ENCODE measurements at regions not wholly inside any gene's neighbourhood (a gene's known extent, or its start where the extent isn't known, plus 50 kb on each side); places are given as distances from the start of the nearest gene placed in this dataset.
A peak's percentile ranks its signal among the peaks of the same experiment; 100 is the strongest.

GRCh38 chr13:29713839-29714238, 118.4 kb upstream of the SLC7A1 start:
- intact Hi-C loops (cut with micrococcal nuclease): no loop called here
- Mint-ChIP-seq H3K27ac (no peak overlapping the region), H3K27me3 (ENCODE audit: low read depth) (peaks cover 16% of the 10 kb centered on the region), H3K4me3 (ENCODE audit: low read depth) (no peak overlapping the region), H3K9me3 (no peaks in the 10 kb centered on the region), H3K36me3 (ENCODE audit: low read depth) (no peaks in the 10 kb centered on the region), H3K4me1 (ENCODE audit: low read depth) (peaks cover 9% of the 10 kb centered on the region)
- no peak for DNase-seq (ENCODE audit: low spot score)

- Mint-ChIP-seq H3K27ac (no peak overlapping the region), H3K4me3 (ENCODE audit: low read depth) (no peak overlapping the region), H3K4me1 (ENCODE audit: low read depth) (peaks cover 6% of the 10 kb centered on the region), H3K9me3 (no peaks in the 10 kb centered on the region), H3K36me3 (ENCODE audit: low read depth) (no peaks in the 10 kb centered on the region), H3K27me3 (ENCODE audit: low read depth) (peaks cover 13% of the 10 kb centered on the region)
- no peak for DNase-seq (ENCODE audit: low spot score)
- intact Hi-C loops (cut with micrococcal nuclease): no loop called here
Observed at GRCh38 chr13:29711776-29712175, 116.3 kb upstream of the SLC7A1 start.

- Mint-ChIP-seq H3K27me3 (ENCODE audit: low read depth) (peaks cover 13% of the 10 kb centered on the region), H3K36me3 (ENCODE audit: low read depth) (no peaks in the 10 kb centered on the region), H3K4me3 (ENCODE audit: low read depth) (no peak overlapping the region), H3K9me3 (no peaks in the 10 kb centered on the region), H3K4me1 (ENCODE audit: low read depth) (no peaks in the 10 kb centered on the region), H3K27ac (no peak overlapping the region)
- DNase-seq (ENCODE audit: low spot score): no peak
- intact Hi-C loops (cut with micrococcal nuclease): no loop called here
Observed at GRCh38 chr13:29710511-29710910, 115.0 kb upstream of the SLC7A1 start.

GRCh38 chr13:29709407-29710069, 114.0 kb upstream of the SLC7A1 start:
- no peak for DNase-seq (ENCODE audit: low spot score)
- H3K36me3 Mint-ChIP-seq (ENCODE audit: low read depth): no peaks in the 10 kb centered on the region
- intact Hi-C loops (cut with micrococcal nuclease): loop anchor here (10.0 kb wide), 1 partner anchor 235 kb away; no protein-coding TSS in a partner anchor

DNA sequence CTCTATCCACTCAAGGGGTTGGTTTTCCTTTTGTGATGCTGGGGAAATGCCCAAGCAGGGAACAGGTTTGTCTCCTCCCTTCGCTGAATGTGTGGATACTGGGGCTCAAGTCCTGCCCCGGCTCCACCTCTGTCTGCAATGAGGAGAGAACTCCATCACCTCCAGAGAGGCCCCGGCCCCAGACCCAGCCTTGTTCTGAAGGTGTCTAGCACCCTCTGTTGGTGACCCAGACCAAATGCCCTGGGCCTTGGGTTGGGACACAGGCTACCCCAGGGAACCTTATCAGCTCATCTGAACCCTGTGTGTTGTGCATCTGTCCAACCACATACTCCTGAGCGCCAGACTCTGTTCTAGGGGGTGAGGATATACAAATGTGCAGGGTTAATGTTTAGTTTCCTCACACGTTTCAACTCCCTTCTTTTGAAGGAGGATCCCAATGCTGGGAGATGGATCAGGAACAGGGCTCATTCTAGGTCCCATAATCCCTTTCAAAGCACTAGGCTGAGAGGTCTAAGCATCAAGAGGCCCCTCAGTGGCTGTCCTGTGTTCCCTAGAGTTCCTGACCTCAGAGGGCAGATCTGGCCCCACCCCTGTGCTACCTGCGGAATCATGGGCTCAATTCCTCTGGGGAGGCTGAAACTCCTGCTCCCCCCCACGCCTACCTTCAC, 112.5 kb upstream of the SLC7A1 start:
- intact Hi-C loops (cut with micrococcal nuclease): loop anchor here (1.0 to 10.0 kb wide), 2 partner anchors 200 to 233 kb away; no protein-coding TSS in a partner anchor
- Mint-ChIP-seq H3K27me3 (ENCODE audit: low read depth) (peaks cover 26% of the 10 kb centered on the region), H3K27ac (no peak overlapping the region), H3K36me3 (ENCODE audit: low read depth) (no peaks in the 10 kb centered on the region), H3K9me3 (no peaks in the 10 kb centered on the region), H3K4me1 (ENCODE audit: low read depth) (no peaks in the 10 kb centered on the region), H3K4me3 (ENCODE audit: low read depth) (no peak overlapping the region)
- peak; percentile 28 for DNase-seq (ENCODE audit: low spot score)

More at GRCh38 chr13:29709407-29710069, 114.0 kb upstream of the SLC7A1 start:
- Mint-ChIP-seq H3K27ac (no peak overlapping the region), H3K9me3 (no peaks in the 10 kb centered on the region), H3K27me3 (ENCODE audit: low read depth) (peaks cover 13% of the 10 kb centered on the region), H3K4me3 (ENCODE audit: low read depth) (no peak overlapping the region), H3K4me1 (ENCODE audit: low read depth) (no peaks in the 10 kb centered on the region)

DNA sequence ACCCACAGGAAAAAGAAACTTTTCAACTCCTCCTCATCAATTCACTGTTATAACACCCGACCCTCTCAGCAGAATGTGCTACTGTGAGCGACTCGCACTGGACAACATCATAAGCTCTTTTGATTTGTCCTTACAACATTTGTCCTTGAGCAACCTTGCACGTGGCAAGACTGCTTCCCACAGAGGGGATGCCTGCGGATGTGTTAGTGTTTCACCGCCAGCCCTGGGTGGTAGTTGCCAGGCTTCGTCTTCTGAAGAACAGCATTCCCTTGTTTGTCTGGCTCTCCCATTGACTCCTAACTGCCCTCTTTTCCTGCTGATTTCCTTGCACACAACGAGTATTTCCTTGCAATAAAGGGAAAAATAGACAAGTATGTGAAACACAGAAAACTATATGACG, 111.4 kb upstream of the SLC7A1 start:
- DNase-seq (ENCODE audit: low spot score): no peak
- no peak overlapping the region for H3K4me3 Mint-ChIP-seq (ENCODE audit: low read depth)
- H3K9me3 Mint-ChIP-seq: no peaks in the 10 kb centered on the region
- peaks cover 33% of the 10 kb centered on the region for H3K27me3 Mint-ChIP-seq (ENCODE audit: low read depth)
- H3K4me1 Mint-ChIP-seq (ENCODE audit: low read depth): no peaks in the 10 kb centered on the region
- intact Hi-C loops (cut with micrococcal nuclease): loop anchor here (10.0 kb wide), 1 partner anchor 232 kb away; no protein-coding TSS in a partner anchor
- no peaks in the 10 kb centered on the region for H3K36me3 Mint-ChIP-seq (ENCODE audit: low read depth)
- H3K27ac Mint-ChIP-seq: no peak overlapping the region

- Mint-ChIP-seq H3K27ac (no peak overlapping the region), H3K4me3 (ENCODE audit: low read depth) (no peak overlapping the region), H3K36me3 (ENCODE audit: low read depth) (no peaks in the 10 kb centered on the region), H3K9me3 (no peaks in the 10 kb centered on the region), H3K4me1 (ENCODE audit: low read depth) (no peaks in the 10 kb centered on the region), H3K27me3 (ENCODE audit: low read depth) (peaks cover 34% of the 10 kb centered on the region)
- no peak for DNase-seq (ENCODE audit: low spot score)
- intact Hi-C loops (cut with micrococcal nuclease): loop anchor here (10.0 kb wide), 1 partner anchor 230 kb away; no protein-coding TSS in a partner anchor
Observed at GRCh38 chr13:29704648-29705047, 109.2 kb upstream of the SLC7A1 start.

DNA sequence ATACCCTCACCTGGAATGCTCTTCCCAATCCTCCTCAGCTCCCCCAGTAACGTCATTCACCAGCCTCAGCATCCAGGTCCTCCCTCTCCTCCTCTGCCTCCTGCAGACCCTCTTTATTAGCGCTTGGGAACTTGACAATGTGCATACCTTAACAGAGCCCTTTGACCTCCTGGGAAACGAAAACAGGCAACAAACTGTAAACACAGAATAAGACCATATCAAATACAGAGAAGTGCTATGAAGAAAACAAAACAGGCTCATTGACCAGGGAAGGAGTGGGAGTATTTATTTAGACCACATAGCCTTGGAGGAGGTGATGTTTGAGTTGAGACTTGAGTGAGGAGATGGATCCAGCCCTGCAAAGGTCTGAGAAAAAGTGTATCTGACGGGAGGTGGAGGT, 107.9 kb upstream of the SLC7A1 start:
- Mint-ChIP-seq H3K36me3 (ENCODE audit: low read depth) (no peaks in the 10 kb centered on the region), H3K27ac (no peak overlapping the region), H3K27me3 (ENCODE audit: low read depth) (peaks cover 37% of the 10 kb centered on the region), H3K4me1 (ENCODE audit: low read depth) (no peaks in the 10 kb centered on the region), H3K4me3 (ENCODE audit: low read depth) (no peak overlapping the region), H3K9me3 (no peaks in the 10 kb centered on the region)
- DNase-seq (ENCODE audit: low spot score): no peak
- intact Hi-C loops (cut with micrococcal nuclease): loop anchor here (10.0 kb wide), 1 partner anchor 229 kb away; no protein-coding TSS in a partner anchor

DNA sequence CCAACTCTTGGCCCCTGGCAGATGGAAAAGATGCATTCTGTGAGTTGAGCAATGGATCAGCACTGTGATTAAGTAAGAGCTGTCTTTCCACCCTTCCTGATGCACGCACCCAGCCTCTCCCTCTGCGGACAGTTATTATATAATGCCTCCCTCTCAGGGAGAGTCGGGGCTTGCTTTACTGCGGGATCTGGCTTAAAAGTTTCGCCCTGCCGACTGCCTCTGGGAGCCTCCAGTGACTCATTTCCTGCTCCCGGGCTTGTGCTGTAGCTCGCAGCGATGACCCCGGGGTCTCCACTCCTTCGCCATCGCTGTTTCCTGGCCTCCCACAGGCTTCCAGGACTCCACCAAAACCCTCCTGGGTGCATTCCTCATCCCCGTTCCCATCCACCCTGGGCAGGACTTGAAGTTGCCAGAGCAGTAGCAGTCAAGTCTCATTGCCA, 107.4 kb upstream of the SLC7A1 start:
- no peaks in the 10 kb centered on the region for H3K4me1 Mint-ChIP-seq (ENCODE audit: low read depth)
- H3K4me3 Mint-ChIP-seq (ENCODE audit: low read depth): no peak overlapping the region
- no peak for DNase-seq (ENCODE audit: low spot score)

DNA sequence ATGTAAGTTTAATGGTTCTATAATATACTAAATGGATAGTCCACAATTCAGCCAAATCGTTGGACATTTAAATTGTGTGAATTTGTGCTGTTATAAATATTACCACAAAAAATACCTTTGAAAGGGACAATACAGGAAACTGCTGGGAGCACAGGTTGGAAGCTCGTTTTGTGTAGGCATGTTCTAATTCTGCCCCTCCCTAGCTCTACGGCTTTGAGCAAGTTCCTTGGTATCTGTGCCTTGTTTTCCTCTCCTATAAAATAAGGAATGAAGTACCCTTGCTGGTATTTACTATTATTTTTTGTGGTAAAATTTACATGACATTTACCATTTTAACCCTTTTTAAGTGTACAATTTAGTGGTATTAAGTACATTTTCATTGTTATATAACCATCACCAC, 102.6 kb upstream of the SLC7A1 start:
- H3K36me3 Mint-ChIP-seq (ENCODE audit: low read depth): no peaks in the 10 kb centered on the region
- no peak overlapping the region for H3K4me3 Mint-ChIP-seq (ENCODE audit: low read depth)
- H3K27ac Mint-ChIP-seq: no peak overlapping the region
- H3K4me1 Mint-ChIP-seq (ENCODE audit: low read depth): no peaks in the 10 kb centered on the region
- intact Hi-C loops (cut with micrococcal nuclease): no loop called here
- H3K9me3 Mint-ChIP-seq: no peaks in the 10 kb centered on the region
- no peak for DNase-seq (ENCODE audit: low spot score)
- peaks cover 37% of the 10 kb centered on the region for H3K27me3 Mint-ChIP-seq (ENCODE audit: low read depth)

More for the DNA sequence above, 107.4 kb upstream of the SLC7A1 start:
- intact Hi-C loops (cut with micrococcal nuclease): loop anchor here (10.0 kb wide), 1 partner anchor 228 kb away; no protein-coding TSS in a partner anchor
- no peaks in the 10 kb centered on the region for H3K36me3 Mint-ChIP-seq (ENCODE audit: low read depth)
- H3K27ac Mint-ChIP-seq: no peak overlapping the region
- peaks cover 40% of the 10 kb centered on the region for H3K27me3 Mint-ChIP-seq (ENCODE audit: low read depth)
- H3K9me3 Mint-ChIP-seq: no peaks in the 10 kb centered on the region

DNA sequence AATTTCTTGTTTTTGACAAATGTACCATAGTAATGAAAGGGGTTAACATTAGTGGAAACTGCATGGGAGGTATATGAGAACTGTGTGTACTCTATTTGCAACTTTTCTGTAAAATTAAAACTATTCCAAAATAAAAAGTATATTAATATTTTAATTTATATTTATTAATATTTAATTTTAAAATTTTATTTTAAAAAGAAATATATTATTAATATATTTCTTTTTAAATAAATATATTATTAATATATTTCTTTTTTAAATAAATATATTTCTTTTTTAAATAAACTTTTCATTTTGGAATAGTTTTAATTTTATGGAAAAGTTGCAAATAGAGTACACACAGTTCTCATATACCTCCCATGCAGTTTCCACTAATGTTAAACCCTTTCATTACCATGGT, 101.1 kb upstream of the SLC7A1 start:
- Mint-ChIP-seq H3K36me3 (ENCODE audit: low read depth) (no peaks in the 10 kb centered on the region), H3K27ac (no peak overlapping the region), H3K4me3 (ENCODE audit: low read depth) (no peak overlapping the region), H3K27me3 (ENCODE audit: low read depth) (peaks cover 34% of the 10 kb centered on the region), H3K4me1 (ENCODE audit: low read depth) (no peaks in the 10 kb centered on the region), H3K9me3 (no peaks in the 10 kb centered on the region)
- intact Hi-C loops (cut with micrococcal nuclease): no loop called here
- DNase-seq (ENCODE audit: low spot score): no peak

GRCh38 chr13:29693275-29693945, 97.9 kb upstream of the SLC7A1 start:
- H3K4me3 Mint-ChIP-seq (ENCODE audit: low read depth): no peak overlapping the region
- H3K27me3 Mint-ChIP-seq (ENCODE audit: low read depth): peaks cover 32% of the 10 kb centered on the region
- no peak overlapping the region for H3K27ac Mint-ChIP-seq
- intact Hi-C loops (cut with micrococcal nuclease): no loop called here
- H3K9me3 Mint-ChIP-seq: no peaks in the 10 kb centered on the region
- peaks cover 1% of the 10 kb centered on the region for H3K4me1 Mint-ChIP-seq (ENCODE audit: low read depth)
- no peaks in the 10 kb centered on the region for H3K36me3 Mint-ChIP-seq (ENCODE audit: low read depth)
- DNase-seq (ENCODE audit: low spot score): no peak

- Mint-ChIP-seq H3K36me3 (ENCODE audit: low read depth) (no peaks in the 10 kb centered on the region), H3K9me3 (no peaks in the 10 kb centered on the region), H3K4me1 (ENCODE audit: low read depth) (peaks cover 1% of the 10 kb centered on the region), H3K27ac (no peak overlapping the region), H3K4me3 (ENCODE audit: low read depth) (no peak overlapping the region), H3K27me3 (ENCODE audit: low read depth) (peaks cover 25% of the 10 kb centered on the region)
- intact Hi-C loops (cut with micrococcal nuclease): no loop called here
- DNase-seq (ENCODE audit: low spot score): no peak
Observed at GRCh38 chr13:29689548-29689947, 94.1 kb upstream of the SLC7A1 start.
